K562 (cell line): ENCODE measurements at regions not wholly inside any gene's neighbourhood (a gene's known extent, or its start where the extent isn't known, plus 50 kb on each side); places are given as distances from the start of the nearest gene placed in this dataset.

Experiments used
- ATAC-seq: fragments of 200-7000 bp; cut with Tn5 transposase; 3 replicates; pipeline ENCODE4 v1.9.1; 2020; ENCODE audit warnings: moderate library complexity
- BruUV-seq: library from RNA; stranded (reverse); fragments of 400-500 nt; replicated peaks from 2 replicates; lab custom pipeline; 2021; lab: Mats Ljungman, UMichigan
- CTCF ChIA-PET: fragments of 300-600 bp; formaldehyde crosslinking; extraction: SDS; loops from one replicate; lab custom pipeline; 2021; ENCODE audit warnings: low intra/inter-chr PET ratio; lab: Yijun Ruan, JAX
- POLR2A ChIA-PET: fragments of 300-600, 350-650 bp; sonication (Branson Sonifier 250); formaldehyde crosslinking; extraction: SDS; loops from one replicate; lab custom pipeline; 2021; ENCODE audit warnings: antibody characterized with exemption, inconsistent platforms; lab: Yijun Ruan, JAX
- DNase-seq, 4 experiments: peaks; one replicate each; pipeline versions ENCODE4 v3.0.0 to v3.0.0-alpha.2; 2011 to 2018; ENCODE audit warnings: low spot score in 3 of 4, mixed read lengths in 3 of 4; ENCODE audit errors: extremely low read depth in 1 of 4
- FAIRE-seq: peaks from 2 replicates; lab custom pipeline; 2011; peaks lifted over from hg19 to GRCh38; lab: Jason Lieb, UNC
- H2AFZ ChIP-seq: 2 replicates; pipeline ENCODE4 v1.6.0; 2011; ENCODE audit warnings: low read depth, low read length, control low read depth, inconsistent platforms
- H3K27ac ChIP-seq: fragments of 200-600 bp; 3 replicates; pipeline ENCODE4 v1.8.0; 2011; ENCODE audit warnings: low read depth, mild to moderate bottlenecking, control low read depth, inconsistent platforms, low read length, moderate library complexity, mixed read lengths; ENCODE audit errors: extremely low read depth
- H3K27me3 ChIP-seq, 2 experiments: fragments of 300-600 bp in 1 of 2; 2 replicates in 1 of 2; 3 replicates in 1 of 2; pipeline versions ENCODE4 v1.6.0 to v1.8.0; 2011; ENCODE audit warnings: inconsistent platforms in 2 of 2, low read length in 2 of 2, mild to moderate bottlenecking in 1 of 2, mixed read lengths in 1 of 2, moderate library complexity in 1 of 2; ENCODE audit not compliant: control insufficient read depth in 2 of 2, insufficient read depth in 2 of 2
- H3K36me3 ChIP-seq: fragments of 300-600 bp; 3 replicates; pipeline ENCODE4 v1.8.0; 2011; ENCODE audit warnings: mild to moderate bottlenecking, low read length, inconsistent platforms; ENCODE audit not compliant: control insufficient read depth, insufficient read depth
- H3K4me1 ChIP-seq, 2 experiments: fragments of 200-600 bp in 1 of 2; replicated peaks in 1 of 2; 2 replicates in 1 of 2; 3 replicates in 1 of 2; pipeline versions ENCODE4 v1.5.1 to v1.8.0; 2011; ENCODE audit warnings: inconsistent platforms in 2 of 2, low read length in 2 of 2, mild to moderate bottlenecking in 1 of 2, mixed read lengths in 1 of 2, moderate library complexity in 1 of 2; ENCODE audit not compliant: control insufficient read depth in 2 of 2, insufficient read depth in 2 of 2
- H3K4me2 ChIP-seq: 2 replicates; pipeline ENCODE4 v1.6.1; 2011; ENCODE audit warnings: low read length, control low read depth, inconsistent platforms, mixed read lengths; ENCODE audit not compliant: insufficient read depth
- H3K4me3 ChIP-seq: fragments of 200-600 bp; sonication (generic), shearing (Covaris generic); 2 replicates; pipeline ENCODE4 v1.5.1; 2016; ENCODE audit warnings: control low read depth, inconsistent platforms
- H3K79me2 ChIP-seq: fragments of 200-600 bp; 3 replicates; pipeline ENCODE4 v1.8.0; 2011; ENCODE audit warnings: low read length, inconsistent platforms; ENCODE audit not compliant: control insufficient read depth, insufficient read depth
- H3K9ac ChIP-seq, 2 experiments: 2 replicates each; pipeline versions ENCODE4 v1.6.0 to v1.6.1; 2011; ENCODE audit warnings: low read depth in 2 of 2, low read length in 2 of 2, control low read depth in 1 of 2, inconsistent platforms in 1 of 2, mild to moderate bottlenecking in 1 of 2, mixed read lengths in 1 of 2; ENCODE audit not compliant: insufficient read depth in 1 of 2
- H3K9me1 ChIP-seq: one replicate; pipeline ENCODE4 v1.6.0; 2011; ENCODE audit warnings: inconsistent platforms, mild to moderate bottlenecking, low read length, moderate library complexity; ENCODE audit not compliant: control insufficient read depth, insufficient read depth
- H3K9me3 ChIP-seq: replicated peaks from 2 replicates; pipeline ENCODE4 v1.5.1; 2011; ENCODE audit warnings: low read depth, low read length, inconsistent platforms; ENCODE audit not compliant: control insufficient read depth, insufficient read depth
- H4K20me1 ChIP-seq: replicated peaks from 2 replicates; pipeline ENCODE4 v1.6.1; 2011; ENCODE audit warnings: low read length, inconsistent platforms, mixed read lengths; ENCODE audit not compliant: control insufficient read depth, insufficient read depth
- CTBP1 ChIP-seq: fragments of 450-650 bp; IDR thresholded peaks from 2 replicates; pipeline ENCODE4 v1.6.1; 2016; ENCODE audit warnings: borderline replicate concordance
- DDX20 ChIP-seq: fragments of 450-650 bp; IDR thresholded peaks from 2 replicates; pipeline ENCODE4 v1.6.1; 2016; ENCODE audit warnings: missing genetic modification characterization, low read depth, mild to moderate bottlenecking, missing compliant biosample characterization, moderate library complexity
- DMBX1 ChIP-seq: fragments of 250-450 bp; sonication (Bioruptor Pico); IDR thresholded peaks from 2 replicates; pipeline ENCODE4 v1.8.0; 2022; ENCODE audit warnings: inconsistent platforms, mild to moderate bottlenecking, moderate library complexity, borderline replicate concordance
- ETV1 ChIP-seq: fragments of 450-650 bp; conservative IDR thresholded peaks from 2 replicates; pipeline ENCODE4 v1.6.1; 2016; ENCODE audit warnings: missing genetic modification characterization, control low read depth, low read depth, missing compliant biosample characterization
- FOXJ2 ChIP-seq: fragments of 200-800 bp; sonication (Bioruptor generic); IDR thresholded peaks from 2 replicates; pipeline ENCODE4 v1.6.1; 2016; ENCODE audit warnings: missing genetic modification characterization, missing compliant biosample characterization
- JUN ChIP-seq, 2 experiments: sonication (generic) in 1 of 2; formaldehyde crosslinking in 1 of 2; IDR thresholded peaks; 2 replicates each; pipeline versions ENCODE4 v1.6.1 to v1.8.0; 2012 to 2022; ENCODE audit warnings: borderline replicate concordance in 2 of 2, mild to moderate bottlenecking in 2 of 2, improper control_type of control experiment in 1 of 2, low read depth in 1 of 2, low read length in 1 of 2, missing genetic modification reagents in 1 of 2
- NCOA4 ChIP-seq: fragments of 450-650 bp; IDR thresholded peaks from 2 replicates; pipeline ENCODE4 v1.6.1; 2018; ENCODE audit warnings: mild to moderate bottlenecking; ENCODE audit not compliant: partially characterized antibody
- NFE2 ChIP-seq: IDR thresholded peaks from 2 replicates; pipeline ENCODE4 v1.6.1; 2014; ENCODE audit warnings: antibody characterized with exemption, low read depth
- NFYB ChIP-seq: IDR thresholded peaks from 2 replicates; pipeline ENCODE4 v1.6.1; 2011; ENCODE audit warnings: mild to moderate bottlenecking, moderate library complexity; ENCODE audit not compliant: insufficient read length; ENCODE audit errors: extremely low read depth
- NR4A1 ChIP-seq, 2 experiments: fragments of 250-450 bp in 1 of 2; fragments of 450-650 bp in 1 of 2; sonication (Bioruptor Pico) in 1 of 2; IDR thresholded peaks; 2 replicates each; pipeline versions ENCODE4 v1.4.0 to v1.6.1; 2016 to 2020; ENCODE audit warnings: mild to moderate bottlenecking in 2 of 2, missing compliant biosample characterization in 1 of 2, missing genetic modification characterization in 1 of 2, moderate library complexity in 1 of 2
- TCF3 ChIP-seq: sonication (generic); formaldehyde crosslinking; IDR thresholded peaks from 2 replicates; pipeline ENCODE4 v1.4.0; 2020; ENCODE audit warnings: mild to moderate bottlenecking, missing genetic modification reagents
- TEAD1 ChIP-seq, 2 experiments: fragments of 450-650 bp in 1 of 2; sonication (generic) in 1 of 2; formaldehyde crosslinking; IDR thresholded peaks; 2 replicates each; pipeline versions ENCODE4 v1.4.0 to v1.8.0; 2020 to 2022; ENCODE audit warnings: mild to moderate bottlenecking in 2 of 2, missing genetic modification reagents in 1 of 2
- U2AF2 ChIP-seq: fragments of 200-400 bp; formaldehyde crosslinking; optimal IDR thresholded peaks from 2 replicates; pipeline ENCODE3; 2017; ENCODE audit warnings: low read depth, mild to moderate bottlenecking, low read length
- ZNF75A ChIP-seq: fragments of 450-650 bp; formaldehyde crosslinking; IDR thresholded peaks from 2 replicates; pipeline ENCODE4 v1.4.0; 2020; ENCODE audit warnings: mild to moderate bottlenecking
- WGBS: fragments of 100-300 bp; shearing (Covaris generic); methylation state at CpG from one replicate; pipeline ENCODE4 v1.1.6; 2016; ENCODE audit warnings: low coverage, mixed read lengths; ENCODE audit not compliant: insufficient coverage; ENCODE audit errors: missing lambda C conversion rate; 5-methylcytosine and 5-hydroxymethylcytosine counted together
- in situ Hi-C: fragments of 300-500 bp; cut with MboI; formaldehyde crosslinking; loops from 4 replicates; pipeline ENCODE4 v1.15.0; 2018; ENCODE audit warnings: inconsistent platforms, mixed read lengths
- intact Hi-C: fragments of 100-400 bp; cut with micrococcal nuclease; formaldehyde crosslinking; loops from 2 replicates; pipeline ENCODE4 v1.14.2; 2022
- TF ChIP-seq, protein P1 (sequence below): sonication (generic); formaldehyde crosslinking; IDR thresholded peaks from 2 replicates; pipeline ENCODE4 v1.8.0; 2022; ENCODE audit warnings: mild to moderate bottlenecking, low read depth, missing genetic modification reagents

DNA sequence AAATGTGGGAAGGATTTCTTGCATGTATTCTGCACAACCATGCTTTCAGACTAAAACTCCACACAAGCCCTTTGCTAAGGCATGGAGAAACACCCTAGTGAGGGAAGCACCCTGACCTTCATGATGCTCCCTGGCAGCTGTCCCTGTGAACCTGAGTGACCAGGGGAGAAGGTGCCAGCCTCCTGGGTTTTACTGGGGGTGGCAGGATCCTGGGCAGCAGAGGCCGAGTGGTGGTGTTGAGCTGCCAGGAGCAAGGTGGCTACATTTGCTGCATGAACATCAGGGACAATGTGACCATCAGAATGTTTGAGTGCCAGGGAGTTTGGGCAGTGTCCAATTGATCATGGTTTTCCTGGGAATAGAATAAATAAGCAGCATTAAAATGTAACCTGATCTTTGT is 437.9 kb downstream of the TCERG1L start:
- Histone ChIP-seq H3K4me1 (no peaks in the 10 kb centered on the region), H3K9me3 (no peaks in the 10 kb centered on the region), H3K27ac (no peak overlapping the region), H3K79me2 (no peaks in the 10 kb centered on the region), H4K20me1 (no peaks in the 10 kb centered on the region), H3K36me3 (no peaks in the 10 kb centered on the region), H2AFZ (no peak overlapping the region), H3K27me3 (no peaks in the 10 kb centered on the region), H3K9ac (no peak overlapping the region), H3K4me3 (no peak overlapping the region), H3K4me2 (no peak overlapping the region), H3K9me1 (no peaks in the 10 kb centered on the region)
- in situ Hi-C loops, result no loop called here
- BruUV-seq, result no TSS peak
- CTCF ChIA-PET, result no interaction called here
- intact Hi-C loops, result no loop called here
- DNase-seq (no peak), FAIRE-seq (no peak), ATAC-seq (no peak)
- WGBS, result 0% methylated on average over 1 of the region's 1 CpG
- POLR2A ChIA-PET, result no interaction called here
- no peak for TF ChIP-seq NCOA4
- TF ChIP-seq FOXJ2 (tag), result no peak
- TF ChIP-seq NFYB, result no peak
- TF ChIP-seq JUN (IDR thresholded peaks at IDR 0.05; ENCODE audit: borderline replicate concordance, low read depth, low read length), result no peak
- TF ChIP-seq JUN (CRISPR knock-in tag; IDR thresholded peaks at IDR 0.05; ENCODE audit: borderline replicate concordance), result no peak
- TF ChIP-seq ETV1 (tag), result no peak
- TF ChIP-seq DMBX1 (CRISPR knock-in tag), result no peak
- TF ChIP-seq DDX20 (tag), result no peak
- TF ChIP-seq, protein P1, sequence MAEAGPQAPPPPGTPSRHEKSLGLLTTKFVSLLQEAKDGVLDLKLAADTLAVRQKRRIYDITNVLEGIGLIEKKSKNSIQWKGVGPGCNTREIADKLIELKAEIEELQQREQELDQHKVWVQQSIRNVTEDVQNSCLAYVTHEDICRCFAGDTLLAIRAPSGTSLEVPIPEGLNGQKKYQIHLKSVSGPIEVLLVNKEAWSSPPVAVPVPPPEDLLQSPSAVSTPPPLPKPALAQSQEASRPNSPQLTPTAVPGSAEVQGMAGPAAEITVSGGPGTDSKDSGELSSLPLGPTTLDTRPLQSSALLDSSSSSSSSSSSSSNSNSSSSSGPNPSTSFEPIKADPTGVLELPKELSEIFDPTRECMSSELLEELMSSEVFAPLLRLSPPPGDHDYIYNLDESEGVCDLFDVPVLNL (CRISPR knock-in tag), result no peak
- no peak for TF ChIP-seq TEAD1 (CRISPR knock-in tag; IDR thresholded peaks at IDR 0.05)
- TF ChIP-seq U2AF2, result no peak
- TF ChIP-seq NR4A1 (CRISPR knock-in tag; IDR thresholded peaks at IDR 0.05), result no peak
- TF ChIP-seq NR4A1 (tag; IDR thresholded peaks at IDR 0.05), result no peak
- TF ChIP-seq NFE2, result no peak
- no peak for TF ChIP-seq CTBP1
- TF ChIP-seq TCF3 (CRISPR knock-in tag), result no peak
- TF ChIP-seq ZNF75A, result no peak
